GM19351 (cell line): ENCODE measurements at regions not wholly inside any gene's neighbourhood (a gene's known extent, or its start where the extent isn't known, plus 50 kb on each side); places are given as distances from the start of the nearest gene placed in this dataset.

Source experiments
- ATAC-seq: cut with Tn5 transposase; IDR thresholded peaks from one replicate; pipeline ENCODE4 v1.9.1; 2021; ENCODE audit warnings: mild to moderate bottlenecking, moderate library complexity; ENCODE audit not compliant: unreplicated experiment

DNA sequence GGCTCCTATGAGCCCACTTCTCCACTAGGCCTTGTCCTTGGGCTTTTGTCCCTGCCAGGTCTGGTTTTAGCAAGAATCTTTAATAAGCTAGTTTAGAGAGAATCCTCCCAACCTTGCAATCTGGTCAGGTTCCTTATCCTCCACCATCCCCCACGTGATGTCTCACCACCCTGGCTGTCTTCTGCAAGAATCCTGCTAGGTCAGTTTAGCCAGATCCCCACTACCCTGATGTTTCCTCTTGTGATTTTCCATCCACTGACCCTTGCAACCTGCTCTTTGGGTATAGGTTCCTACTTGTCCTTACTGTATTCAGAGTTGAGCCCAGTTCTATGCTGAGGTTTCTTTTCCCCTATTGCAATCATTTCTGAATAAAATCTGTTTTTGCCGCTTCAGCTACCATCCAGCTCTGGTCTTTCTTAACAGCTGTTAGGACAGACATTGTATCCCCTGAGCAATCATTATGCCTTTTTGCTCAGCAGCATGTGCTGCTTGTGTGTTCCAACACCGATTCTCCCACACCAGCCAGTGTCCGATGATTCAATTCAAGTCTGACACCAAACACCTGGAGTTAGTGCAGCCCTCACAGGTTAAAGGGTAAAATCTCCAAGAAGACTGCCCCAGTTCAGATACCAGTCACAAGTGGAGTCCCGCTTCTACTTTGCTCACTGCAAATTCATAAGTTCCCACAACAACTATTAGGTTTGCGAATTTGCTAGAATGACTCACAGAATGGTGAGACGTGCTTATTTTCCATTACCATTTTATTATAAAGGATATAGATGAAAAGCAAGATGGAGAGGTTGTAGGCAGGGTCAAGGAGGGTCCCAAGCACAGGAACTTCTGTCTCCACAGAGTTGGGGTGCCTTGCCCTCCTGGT lies 62.2 kb upstream of the ADCY1 start:
- ATAC-seq, result no peak

DNA sequence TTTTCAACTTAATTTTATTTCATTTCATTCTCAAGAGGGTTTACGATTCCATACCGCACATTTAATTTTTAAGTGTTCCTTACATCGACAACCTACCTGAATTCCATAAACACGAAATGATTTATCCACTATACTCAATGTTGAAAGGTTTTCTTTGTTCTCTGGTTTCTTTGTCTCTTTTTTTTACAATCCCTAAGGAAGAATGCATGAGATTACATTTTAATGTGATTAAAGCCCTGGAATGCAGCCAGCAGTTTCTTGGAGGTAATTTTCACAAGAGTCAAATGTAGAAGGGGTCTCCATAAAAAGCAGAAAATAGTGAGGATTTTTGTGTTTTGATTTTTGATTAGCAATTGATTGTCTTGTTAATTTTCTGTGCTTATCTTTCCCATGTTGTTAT lies 59.2 kb upstream of the ADCY1 start:
- no peak for ATAC-seq

DNA sequence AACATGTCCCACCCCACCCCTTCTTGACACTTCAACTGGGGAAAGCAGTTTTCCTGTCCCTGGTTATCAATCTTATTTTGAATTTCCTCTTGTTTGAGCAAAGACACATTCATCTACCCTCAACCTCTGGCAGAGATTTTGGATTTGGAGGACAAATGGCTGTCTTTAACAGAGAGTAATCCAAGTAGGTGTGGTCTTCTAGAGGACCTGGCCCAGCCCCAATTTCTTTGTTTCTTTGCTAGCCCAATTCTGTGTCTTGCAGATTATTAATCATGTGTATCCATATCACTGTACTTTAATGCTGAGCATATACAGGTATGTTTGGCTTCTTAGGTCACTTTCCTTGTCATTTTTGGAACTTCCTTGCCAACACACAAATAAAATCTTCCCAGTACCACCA lies 58.8 kb upstream of the ADCY1 start:
- no peak for ATAC-seq
